ENCODE measurements at regions not wholly inside any gene's neighbourhood (a gene's known extent, or its start where the extent isn't known, plus 50 kb on each side); places are given as distances from the start of the nearest gene placed in this dataset.

DNA sequence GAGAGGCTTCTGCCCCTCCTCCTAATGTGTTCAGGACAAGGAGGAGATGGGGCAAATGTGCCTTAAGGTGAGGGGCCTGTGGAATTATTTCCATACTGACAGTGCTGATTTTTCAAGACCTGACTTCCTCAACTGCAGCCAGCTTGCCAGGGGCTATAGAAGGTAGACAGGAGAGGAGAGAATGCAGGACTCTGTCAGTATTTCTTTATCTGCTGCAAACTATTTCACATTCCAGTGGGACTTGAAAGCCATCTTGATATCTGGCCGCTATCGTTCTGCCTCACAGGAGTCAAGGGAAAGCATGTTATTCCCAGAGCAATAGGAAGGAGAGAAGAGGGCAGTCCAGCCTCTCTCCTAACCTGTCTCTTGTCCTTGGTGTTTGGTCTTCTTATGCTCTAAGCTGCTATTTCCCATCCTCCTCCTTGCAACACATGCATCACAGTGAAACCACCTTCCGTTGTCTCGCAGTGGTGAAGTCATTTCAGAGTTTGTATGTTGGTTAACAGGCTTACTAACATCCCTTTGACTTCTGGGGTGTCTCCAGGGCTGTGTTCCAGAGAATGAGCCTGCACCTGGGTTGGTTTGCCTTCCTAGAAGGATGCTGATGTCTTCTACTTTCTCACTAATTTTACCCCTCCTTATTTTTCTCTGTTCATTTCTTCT is 95.1 kb upstream of the MRPS22 start:
- Histone ChIP-seq H3K9ac (ENCODE audit: insufficient read length, low read depth) (no peak overlapping the region), H3K9me3 (ENCODE audit: insufficient read depth, low read length) (no peaks in the 10 kb centered on the region), H3K36me3 (ENCODE audit: insufficient read depth, insufficient read length, low read length) (no peaks in the 10 kb centered on the region), H3K4me1 (ENCODE audit: insufficient read depth, insufficient read length) (no peaks in the 10 kb centered on the region), H3K27me3 (ENCODE audit: insufficient read depth, insufficient read length) (no peaks in the 10 kb centered on the region), H3K4me3 (ENCODE audit: insufficient read length, low read depth) (no peak overlapping the region)
- no peak for DNase-seq (ENCODE audit: low read depth, low spot score)
- TF ChIP-seq ZNF274 (IDR thresholded peaks at IDR 0.05; ENCODE audit: low read depth, low read length) = no peak
- no peak for TF ChIP-seq SUZ12 (IDR thresholded peaks at IDR 0.05; ENCODE audit: extremely low read depth, insufficient read depth, insufficient read length)
- TF ChIP-seq YY1 (IDR thresholded peaks at IDR 0.05; ENCODE audit: insufficient read depth, insufficient read length) = no peak

DNA sequence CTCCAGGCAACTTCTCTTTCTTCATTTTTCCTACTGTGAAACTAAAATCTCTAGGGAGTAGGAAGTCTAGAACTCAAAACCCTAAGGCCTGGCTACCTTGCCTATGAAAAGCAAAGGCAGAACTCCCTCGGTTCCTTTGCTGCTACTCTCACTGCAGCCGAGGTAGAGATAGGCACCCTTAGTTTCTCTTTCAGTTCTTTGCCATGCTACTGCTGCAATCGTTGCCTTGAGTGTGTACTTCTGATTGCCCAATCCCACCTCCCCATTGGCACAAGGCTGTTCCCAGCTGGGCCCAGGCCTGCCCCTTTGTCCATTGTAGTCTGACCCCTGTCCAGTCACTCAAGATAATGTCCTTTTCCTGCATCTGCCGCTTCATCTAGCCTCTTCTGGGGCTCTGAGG is 92.3 kb upstream of the MRPS22 start:
- no peak for DNase-seq (ENCODE audit: low read depth, low spot score)
- Histone ChIP-seq H3K36me3 (ENCODE audit: insufficient read depth, insufficient read length, low read length) (no peaks in the 10 kb centered on the region), H3K9me3 (ENCODE audit: insufficient read depth, low read length) (no peaks in the 10 kb centered on the region), H3K27me3 (ENCODE audit: insufficient read depth, insufficient read length) (no peaks in the 10 kb centered on the region), H3K4me1 (ENCODE audit: insufficient read depth, insufficient read length) (no peaks in the 10 kb centered on the region), H3K9ac (ENCODE audit: insufficient read length, low read depth) (no peak overlapping the region), H3K4me3 (ENCODE audit: insufficient read length, low read depth) (no peak overlapping the region)
- TF ChIP-seq SUZ12 (IDR thresholded peaks at IDR 0.05; ENCODE audit: extremely low read depth, insufficient read depth, insufficient read length) = no peak
- TF ChIP-seq YY1 (IDR thresholded peaks at IDR 0.05; ENCODE audit: insufficient read depth, insufficient read length) = no peak
- no peak for TF ChIP-seq ZNF274 (IDR thresholded peaks at IDR 0.05; ENCODE audit: low read depth, low read length)

DNA sequence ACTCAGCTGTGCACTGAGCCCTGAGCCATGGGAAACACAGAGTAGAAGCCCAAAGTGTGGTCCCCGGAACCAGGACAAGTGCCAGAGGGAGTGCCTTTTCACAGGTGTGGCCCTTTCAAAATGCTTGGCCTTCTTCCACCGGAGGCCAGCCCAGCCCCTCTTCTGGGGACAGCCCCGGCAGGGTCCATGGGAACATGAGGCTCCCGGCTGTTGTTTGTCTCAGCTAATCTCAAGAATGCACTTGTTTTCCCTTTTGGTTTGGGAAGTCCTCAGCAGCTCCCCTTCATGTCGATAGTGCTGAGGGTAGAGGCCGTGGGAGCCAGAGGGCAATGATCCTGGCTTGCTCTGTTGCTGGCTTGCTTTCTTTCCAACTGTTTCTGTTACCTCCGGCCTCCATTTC is 91.1 kb upstream of the MRPS22 start:
- Histone ChIP-seq H3K9ac (ENCODE audit: insufficient read length, low read depth) (no peak overlapping the region), H3K9me3 (ENCODE audit: insufficient read depth, low read length) (no peaks in the 10 kb centered on the region), H3K4me3 (ENCODE audit: insufficient read length, low read depth) (no peak overlapping the region), H3K36me3 (ENCODE audit: insufficient read depth, insufficient read length, low read length) (no peaks in the 10 kb centered on the region), H3K4me1 (ENCODE audit: insufficient read depth, insufficient read length) (no peaks in the 10 kb centered on the region), H3K27me3 (ENCODE audit: insufficient read depth, insufficient read length) (no peaks in the 10 kb centered on the region)
- DNase-seq (ENCODE audit: low read depth, low spot score) = no peak
- no peak for TF ChIP-seq SUZ12 (IDR thresholded peaks at IDR 0.05; ENCODE audit: extremely low read depth, insufficient read depth, insufficient read length)
- TF ChIP-seq YY1 (IDR thresholded peaks at IDR 0.05; ENCODE audit: insufficient read depth, insufficient read length) = no peak
- TF ChIP-seq ZNF274 (IDR thresholded peaks at IDR 0.05; ENCODE audit: low read depth, low read length) = no peak

DNA sequence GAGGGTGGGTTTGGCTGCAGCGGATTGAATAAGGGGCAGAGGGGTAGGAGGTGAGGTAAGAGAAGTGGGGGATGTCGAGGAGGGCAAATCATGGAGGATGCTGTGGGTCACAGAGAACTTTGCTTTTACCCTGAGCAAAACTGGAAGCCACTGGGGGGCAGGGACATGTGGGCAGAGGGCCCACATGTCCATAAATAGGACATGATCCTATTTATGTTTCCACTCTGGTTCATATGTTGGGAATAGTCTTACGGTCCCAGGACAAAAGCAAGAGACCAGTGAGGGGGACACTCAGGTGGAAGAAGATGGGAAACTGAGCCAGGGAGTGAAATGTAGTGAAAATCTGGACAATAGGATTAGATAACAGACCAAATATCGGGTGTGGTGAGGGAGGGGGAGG is 85.5 kb upstream of the MRPS22 start:
- Histone ChIP-seq H3K9me3 (ENCODE audit: insufficient read depth, low read length) (no peaks in the 10 kb centered on the region), H3K4me1 (ENCODE audit: insufficient read depth, insufficient read length) (no peaks in the 10 kb centered on the region), H3K36me3 (ENCODE audit: insufficient read depth, insufficient read length, low read length) (no peaks in the 10 kb centered on the region), H3K4me3 (ENCODE audit: insufficient read length, low read depth) (no peak overlapping the region), H3K27me3 (ENCODE audit: insufficient read depth, insufficient read length) (no peaks in the 10 kb centered on the region), H3K9ac (ENCODE audit: insufficient read length, low read depth) (no peak overlapping the region)
- TF ChIP-seq YY1 (IDR thresholded peaks at IDR 0.05; ENCODE audit: insufficient read depth, insufficient read length) = no peak
- no peak for TF ChIP-seq SUZ12 (IDR thresholded peaks at IDR 0.05; ENCODE audit: extremely low read depth, insufficient read depth, insufficient read length)
- TF ChIP-seq ZNF274 (IDR thresholded peaks at IDR 0.05; ENCODE audit: low read depth, low read length) = no peak
- no peak for DNase-seq (ENCODE audit: low read depth, low spot score)

DNA sequence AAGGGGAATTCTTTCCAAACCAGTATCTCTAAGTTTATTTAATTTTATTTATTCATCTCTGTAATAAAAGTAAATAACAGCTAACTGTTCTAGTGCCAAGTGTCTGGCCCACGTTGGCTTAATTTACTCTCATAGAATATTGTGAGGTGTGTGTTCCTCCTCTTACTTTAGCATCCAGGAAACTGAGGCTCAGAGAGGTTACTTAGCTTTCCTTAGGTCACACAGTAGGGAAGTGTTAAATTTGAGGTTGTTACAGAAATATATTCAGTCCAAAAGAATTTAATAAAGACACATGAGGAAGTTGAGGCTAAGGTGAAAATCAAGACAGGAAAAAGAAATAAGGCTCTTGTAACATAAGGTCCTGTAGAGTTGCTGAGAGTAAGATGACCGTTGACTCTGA is 84.4 kb upstream of the MRPS22 start:
- DNase-seq (ENCODE audit: low read depth, low spot score) = no peak
- Histone ChIP-seq H3K9ac (ENCODE audit: insufficient read length, low read depth) (no peak overlapping the region), H3K27me3 (ENCODE audit: insufficient read depth, insufficient read length) (no peaks in the 10 kb centered on the region), H3K36me3 (ENCODE audit: insufficient read depth, insufficient read length, low read length) (no peaks in the 10 kb centered on the region), H3K9me3 (ENCODE audit: insufficient read depth, low read length) (no peaks in the 10 kb centered on the region), H3K4me3 (ENCODE audit: insufficient read length, low read depth) (no peak overlapping the region), H3K4me1 (ENCODE audit: insufficient read depth, insufficient read length) (no peaks in the 10 kb centered on the region)
- TF ChIP-seq ZNF274 (IDR thresholded peaks at IDR 0.05; ENCODE audit: low read depth, low read length) (no peak), YY1 (IDR thresholded peaks at IDR 0.05; ENCODE audit: insufficient read depth, insufficient read length) (no peak), SUZ12 (IDR thresholded peaks at IDR 0.05; ENCODE audit: extremely low read depth, insufficient read depth, insufficient read length) (no peak)

DNA sequence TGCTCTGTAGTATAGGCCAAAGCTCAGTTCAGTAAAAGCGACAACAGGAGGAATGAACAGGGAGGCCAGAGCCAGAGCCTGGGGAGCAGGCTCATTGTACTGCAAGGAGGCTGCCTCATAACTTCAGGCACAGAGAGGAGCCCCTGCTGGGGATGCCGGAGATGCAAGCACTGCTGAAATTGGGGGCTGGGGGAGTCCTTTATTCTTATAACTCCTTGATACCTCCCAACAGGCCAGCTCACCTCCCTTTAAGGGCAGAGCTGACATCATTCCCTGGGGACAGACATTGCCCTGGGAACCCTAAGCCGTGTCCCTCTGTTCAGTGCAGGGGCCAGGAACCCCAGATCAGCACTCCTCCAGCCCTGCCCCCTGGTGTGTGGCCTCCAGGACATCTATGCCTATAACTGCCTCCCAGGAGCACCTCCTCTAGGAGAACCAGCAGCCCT is 83.8 kb upstream of the MRPS22 start:
- H3K9me3 ChIP-seq (ENCODE audit: insufficient read depth, low read length) = no peaks in the 10 kb centered on the region
- H3K36me3 ChIP-seq (ENCODE audit: insufficient read depth, insufficient read length, low read length) = no peaks in the 10 kb centered on the region
- no peak overlapping the region for H3K9ac ChIP-seq (ENCODE audit: insufficient read length, low read depth)
- TF ChIP-seq YY1 (IDR thresholded peaks at IDR 0.05; ENCODE audit: insufficient read depth, insufficient read length) = no peak
- TF ChIP-seq ZNF274 (IDR thresholded peaks at IDR 0.05; ENCODE audit: low read depth, low read length) = no peak
- TF ChIP-seq SUZ12 (IDR thresholded peaks at IDR 0.05; ENCODE audit: extremely low read depth, insufficient read depth, insufficient read length) = no peak
- no peak overlapping the region for H3K4me3 ChIP-seq (ENCODE audit: insufficient read length, low read depth)
- no peaks in the 10 kb centered on the region for H3K4me1 ChIP-seq (ENCODE audit: insufficient read depth, insufficient read length)
- no peaks in the 10 kb centered on the region for H3K27me3 ChIP-seq (ENCODE audit: insufficient read depth, insufficient read length)
- DNase-seq (ENCODE audit: low read depth, low spot score) = no peak

DNA sequence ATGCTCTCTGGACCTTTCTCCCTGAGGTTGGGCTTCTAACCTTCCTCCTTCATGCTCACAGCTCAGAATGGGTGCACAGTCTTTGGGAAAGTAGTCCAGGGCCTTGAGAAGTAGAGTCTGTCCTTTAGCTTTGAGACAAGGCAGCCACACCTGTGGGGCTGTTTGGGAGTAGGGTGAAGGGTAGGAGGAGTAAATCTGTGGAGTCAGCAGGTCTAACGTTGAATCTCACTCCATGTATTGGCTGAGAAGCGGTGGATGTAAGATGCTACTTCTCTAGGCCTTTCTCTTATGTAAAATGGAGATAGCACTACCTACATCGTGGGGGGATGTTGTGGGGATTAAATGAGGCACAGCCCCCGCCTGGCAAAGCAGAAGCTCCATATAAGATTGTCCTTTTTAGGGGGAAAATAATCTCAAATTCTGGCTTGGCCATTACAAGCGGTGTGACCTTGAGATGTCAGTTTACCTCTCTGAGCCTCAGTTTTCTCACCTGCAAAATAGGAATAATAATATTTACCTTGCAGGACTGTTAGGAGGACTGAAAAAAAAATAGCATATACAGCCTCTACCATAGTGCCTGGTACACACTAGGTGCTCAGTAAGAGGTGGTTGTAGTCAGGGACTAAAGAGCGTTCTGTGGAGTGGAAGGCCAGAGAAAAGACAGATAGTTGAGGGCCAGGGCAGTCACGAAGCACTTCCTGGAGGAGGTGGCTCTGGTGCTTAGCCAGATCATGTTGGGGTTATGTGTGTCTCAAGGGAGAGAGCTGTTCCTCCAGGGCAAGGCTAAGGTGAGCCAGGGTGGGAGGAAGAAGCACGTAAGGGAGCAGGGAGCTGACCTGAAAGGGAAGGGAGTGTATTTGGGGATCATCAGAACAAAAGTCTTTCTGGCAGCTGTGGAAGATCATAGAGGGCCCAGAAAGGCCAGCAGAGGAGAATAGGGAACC is 82.8 kb upstream of the MRPS22 start:
- Histone ChIP-seq H3K27me3 (ENCODE audit: insufficient read depth, insufficient read length) (no peaks in the 10 kb centered on the region), H3K36me3 (ENCODE audit: insufficient read depth, insufficient read length, low read length) (no peaks in the 10 kb centered on the region), H3K4me3 (ENCODE audit: insufficient read length, low read depth) (no peak overlapping the region), H3K9me3 (ENCODE audit: insufficient read depth, low read length) (no peaks in the 10 kb centered on the region), H3K4me1 (ENCODE audit: insufficient read depth, insufficient read length) (no peaks in the 10 kb centered on the region), H3K9ac (ENCODE audit: insufficient read length, low read depth) (no peak overlapping the region)
- DNase-seq (ENCODE audit: low read depth, low spot score) = no peak
- TF ChIP-seq SUZ12 (IDR thresholded peaks at IDR 0.05; ENCODE audit: extremely low read depth, insufficient read depth, insufficient read length) (no peak), YY1 (IDR thresholded peaks at IDR 0.05; ENCODE audit: insufficient read depth, insufficient read length) (no peak), ZNF274 (IDR thresholded peaks at IDR 0.05; ENCODE audit: low read depth, low read length) (no peak)
